ENCODE measurements at regions not wholly inside any gene's neighbourhood (a gene's known extent, or its start where the extent isn't known, plus 50 kb on each side); places are given as distances from the start of the nearest gene placed in this dataset.

- H3K27ac ChIP-seq: no peak overlapping the region
- no peaks in the 10 kb centered on the region for H3K4me1 ChIP-seq (ENCODE audit: low read depth, poor library complexity, severe bottlenecking)
- TF ChIP-seq, protein P1, sequence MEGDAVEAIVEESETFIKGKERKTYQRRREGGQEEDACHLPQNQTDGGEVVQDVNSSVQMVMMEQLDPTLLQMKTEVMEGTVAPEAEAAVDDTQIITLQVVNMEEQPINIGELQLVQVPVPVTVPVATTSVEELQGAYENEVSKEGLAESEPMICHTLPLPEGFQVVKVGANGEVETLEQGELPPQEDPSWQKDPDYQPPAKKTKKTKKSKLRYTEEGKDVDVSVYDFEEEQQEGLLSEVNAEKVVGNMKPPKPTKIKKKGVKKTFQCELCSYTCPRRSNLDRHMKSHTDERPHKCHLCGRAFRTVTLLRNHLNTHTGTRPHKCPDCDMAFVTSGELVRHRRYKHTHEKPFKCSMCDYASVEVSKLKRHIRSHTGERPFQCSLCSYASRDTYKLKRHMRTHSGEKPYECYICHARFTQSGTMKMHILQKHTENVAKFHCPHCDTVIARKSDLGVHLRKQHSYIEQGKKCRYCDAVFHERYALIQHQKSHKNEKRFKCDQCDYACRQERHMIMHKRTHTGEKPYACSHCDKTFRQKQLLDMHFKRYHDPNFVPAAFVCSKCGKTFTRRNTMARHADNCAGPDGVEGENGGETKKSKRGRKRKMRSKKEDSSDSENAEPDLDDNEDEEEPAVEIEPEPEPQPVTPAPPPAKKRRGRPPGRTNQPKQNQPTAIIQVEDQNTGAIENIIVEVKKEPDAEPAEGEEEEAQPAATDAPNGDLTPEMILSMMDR (conservative IDR thresholded peaks at IDR 0.05; ENCODE audit: low read depth, low read length): no peak
- no peak overlapping the region for H2AFZ ChIP-seq (ENCODE audit: low read depth)
- no peak overlapping the region for H3K9ac ChIP-seq
- no peak overlapping the region for H3K4me3 ChIP-seq (IDR thresholded peaks at IDR 0.05; ENCODE audit: insufficient read depth, low read depth, low read length)
- no peaks in the 10 kb centered on the region for H3K79me2 ChIP-seq (ENCODE audit: insufficient read depth, low read depth)
- no peaks in the 10 kb centered on the region for H4K20me1 ChIP-seq (ENCODE audit: insufficient read depth)
- no peaks in the 10 kb centered on the region for H3K36me3 ChIP-seq (ENCODE audit: insufficient read depth)
- no peaks in the 10 kb centered on the region for H3K27me3 ChIP-seq (ENCODE audit: insufficient read depth, low read depth)
- H3K4me2 ChIP-seq: no peak overlapping the region
These were observed 192.9 kb downstream of the TFCP2L1 start for GRCh38 chr2:121092095-121092494.

GRCh38 chr2:121093692-121094091, 191.3 kb downstream of the TFCP2L1 start:
- Histone ChIP-seq H3K27ac (no peak overlapping the region), H2AFZ (ENCODE audit: low read depth) (no peak overlapping the region), H3K4me2 (no peak overlapping the region), H3K27me3 (ENCODE audit: insufficient read depth, low read depth) (no peaks in the 10 kb centered on the region), H3K9ac (no peak overlapping the region), H3K4me1 (ENCODE audit: low read depth, poor library complexity, severe bottlenecking) (no peaks in the 10 kb centered on the region), H3K79me2 (ENCODE audit: insufficient read depth, low read depth) (no peaks in the 10 kb centered on the region), H4K20me1 (ENCODE audit: insufficient read depth) (no peaks in the 10 kb centered on the region), H3K4me3 (IDR thresholded peaks at IDR 0.05; ENCODE audit: insufficient read depth, low read depth, low read length) (no peak overlapping the region), H3K36me3 (ENCODE audit: insufficient read depth) (no peaks in the 10 kb centered on the region)
- TF ChIP-seq, protein P1 (conservative IDR thresholded peaks at IDR 0.05; ENCODE audit: low read depth, low read length): no peak

GRCh38 chr2:121094101-121094500, 190.9 kb downstream of the TFCP2L1 start:
- TF ChIP-seq, protein P1 (conservative IDR thresholded peaks at IDR 0.05; ENCODE audit: low read depth, low read length): no peak
- no peak overlapping the region for H3K27ac ChIP-seq
- no peak overlapping the region for H3K9ac ChIP-seq

GRCh38 chr2:121094845-121095244, 190.2 kb downstream of the TFCP2L1 start:
- Histone ChIP-seq H3K4me2 (no peak overlapping the region), H2AFZ (ENCODE audit: low read depth) (no peak overlapping the region), H4K20me1 (ENCODE audit: insufficient read depth) (no peaks in the 10 kb centered on the region), H3K4me1 (ENCODE audit: low read depth, poor library complexity, severe bottlenecking) (no peaks in the 10 kb centered on the region), H3K79me2 (ENCODE audit: insufficient read depth, low read depth) (no peaks in the 10 kb centered on the region), H3K9ac (no peak overlapping the region), H3K36me3 (ENCODE audit: insufficient read depth) (no peaks in the 10 kb centered on the region), H3K4me3 (IDR thresholded peaks at IDR 0.05; ENCODE audit: insufficient read depth, low read depth, low read length) (no peak overlapping the region), H3K27me3 (ENCODE audit: insufficient read depth, low read depth) (no peaks in the 10 kb centered on the region), H3K27ac (no peak overlapping the region)
- TF ChIP-seq, protein P1 (conservative IDR thresholded peaks at IDR 0.05; ENCODE audit: low read depth, low read length): no peak

More at GRCh38 chr2:121094101-121094500, 190.9 kb downstream of the TFCP2L1 start:
- H3K27me3 ChIP-seq (ENCODE audit: insufficient read depth, low read depth): no peaks in the 10 kb centered on the region
- H3K36me3 ChIP-seq (ENCODE audit: insufficient read depth): no peaks in the 10 kb centered on the region
- H3K79me2 ChIP-seq (ENCODE audit: insufficient read depth, low read depth): no peaks in the 10 kb centered on the region
- H3K4me3 ChIP-seq (IDR thresholded peaks at IDR 0.05; ENCODE audit: insufficient read depth, low read depth, low read length): no peak overlapping the region
- no peak overlapping the region for H3K4me2 ChIP-seq
- no peaks in the 10 kb centered on the region for H4K20me1 ChIP-seq (ENCODE audit: insufficient read depth)
- no peak overlapping the region for H2AFZ ChIP-seq (ENCODE audit: low read depth)
- H3K4me1 ChIP-seq (ENCODE audit: low read depth, poor library complexity, severe bottlenecking): no peaks in the 10 kb centered on the region

Measured in KMS-11 (cell line).